Inflammatory macrophage treated with lipopolysaccharide for 4 hours (primary cell): ENCODE measurements at regions not wholly inside any gene's neighbourhood (a gene's known extent, or its start where the extent isn't known, plus 50 kb on each side); places are given as distances from the start of the nearest gene placed in this dataset.
"Not testable (repeated sequence)": the region's sequence is repeated elsewhere in the genome, so short reads cannot be mapped to it uniquely, and the experiment has no call there.

Experiments used
- DNase-seq: peaks from one replicate; pipeline ENCODE4 v3.0.0-alpha.2; 2020

GRCh38 chr7:86366946-86367345 lies 276.8 kb upstream of the GRM3 start:
- no peak for DNase-seq

GRCh38 chr7:86340407-86340806 lies 303.3 kb upstream of the GRM3 start:
- DNase-seq: not testable (repeated sequence)

- DNase-seq: no peak
Measured at GRCh38 chr7:86339051-86339450, 304.7 kb upstream of the GRM3 start.

GRCh38 chr7:86328801-86329433 lies 314.8 kb upstream of the GRM3 start:
- DNase-seq: no peak

- DNase-seq: no peak
Measured at GRCh38 chr7:86326847-86327246, 316.9 kb upstream of the GRM3 start.

GRCh38 chr7:86320889-86321288 lies 322.8 kb upstream of the GRM3 start:
- DNase-seq: no peak

GRCh38 chr7:86320341-86320740 lies 323.4 kb upstream of the GRM3 start:
- no peak for DNase-seq

GRCh38 chr7:86313842-86314241 lies 329.9 kb upstream of the GRM3 start:
- DNase-seq: no peak

GRCh38 chr7:86301301-86301700 lies 342.4 kb upstream of the GRM3 start:
- DNase-seq: no peak

GRCh38 chr7:86295526-86295925 lies 348.2 kb upstream of the GRM3 start:
- DNase-seq: no peak

- no peak for DNase-seq
Measured at GRCh38 chr7:86282014-86282682, 361.6 kb upstream of the GRM3 start.

- no peak for DNase-seq
Measured at GRCh38 chr7:86280150-86280549, 363.6 kb upstream of the GRM3 start.

GRCh38 chr7:86262781-86263180 lies 380.9 kb upstream of the GRM3 start:
- no peak for DNase-seq

- DNase-seq: no peak
Measured at GRCh38 chr7:86257894-86258293, 385.8 kb upstream of the GRM3 start.

GRCh38 chr7:86252406-86252805 lies 391.3 kb upstream of the GRM3 start:
- no peak for DNase-seq

GRCh38 chr7:86248977-86249376 lies 394.7 kb upstream of the GRM3 start:
- no peak for DNase-seq

GRCh38 chr7:86243171-86243570 lies 400.5 kb upstream of the GRM3 start:
- DNase-seq: no peak

- no peak for DNase-seq
Measured at GRCh38 chr7:86226191-86226590, 417.5 kb upstream of the GRM3 start.

GRCh38 chr7:86222806-86223205 lies 420.9 kb upstream of the GRM3 start:
- DNase-seq: no peak

GRCh38 chr7:86214734-86215133 lies 429.0 kb upstream of the GRM3 start:
- DNase-seq: no peak

- DNase-seq: no peak
Measured at GRCh38 chr7:86212976-86213375, 430.7 kb upstream of the GRM3 start.

GRCh38 chr7:86209036-86209435 lies 434.7 kb upstream of the GRM3 start:
- no peak for DNase-seq

GRCh38 chr7:86207740-86208139 lies 436.0 kb upstream of the GRM3 start:
- DNase-seq: no peak

- DNase-seq: no peak
Measured at GRCh38 chr7:86202833-86203232, 440.9 kb upstream of the GRM3 start.

GRCh38 chr7:86201767-86202166 lies 441.9 kb upstream of the GRM3 start:
- no peak for DNase-seq
